B cell (primary cell): ENCODE measurements at regions not wholly inside any gene's neighbourhood (a gene's known extent, or its start where the extent isn't known, plus 50 kb on each side); places are given as distances from the start of the nearest gene placed in this dataset.

Source experiments
- CTCF ChIP-seq: fragments of 200-600 bp; IDR thresholded peaks from one replicate; pipeline ENCODE4 v1.8.0; 2022; ENCODE audit warnings: antibody characterized with exemption, mild to moderate bottlenecking
- EZH2 ChIP-seq: IDR thresholded peaks from 2 replicates; pipeline ENCODE4 v1.6.1; 2012; ENCODE audit warnings: borderline replicate concordance, low read depth, mild to moderate bottlenecking, moderate library complexity, low read length; ENCODE audit not compliant: insufficient read depth, poor library complexity, severe bottlenecking

- TF ChIP-seq CTCF: no peak
- TF ChIP-seq EZH2: no peak
These were observed 1974.8 kb upstream of the LRRTM1 start for GRCh38 chr2:82279367-82279766.
